ENCODE measurements at regions not wholly inside any gene's neighbourhood (a gene's known extent, or its start where the extent isn't known, plus 50 kb on each side); places are given as distances from the start of the nearest gene placed in this dataset.

DNA sequence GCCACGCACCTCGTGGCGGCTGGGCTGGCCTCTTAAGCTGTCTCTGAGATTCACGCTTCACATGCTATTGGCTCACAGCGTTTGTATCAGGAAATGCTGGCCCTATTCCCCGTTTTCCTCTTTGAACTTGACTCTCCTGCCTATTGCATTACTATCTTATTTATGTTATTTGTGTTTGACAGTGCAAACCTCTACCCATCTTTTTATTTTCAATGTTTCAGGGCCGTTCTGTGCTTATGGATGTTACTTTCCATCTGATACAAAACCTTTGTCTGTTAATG lies 149.9 kb upstream of the TWIST2 start:
- no peak for ATAC-seq
- TF ChIP-seq ZFP3 (CRISPR knock-in tag; IDR thresholded peaks at IDR 0.05) (no peak), ZFP30 (CRISPR knock-in tag; IDR thresholded peaks at IDR 0.05) (no peak), ZNF565 (CRISPR knock-in tag; conservative IDR thresholded peaks at IDR 0.05; ENCODE audit: low read depth) (no peak), ZNF8 (CRISPR knock-in tag; IDR thresholded peaks at IDR 0.05) (no peak)
- TF ChIP-seq, protein P1, sequence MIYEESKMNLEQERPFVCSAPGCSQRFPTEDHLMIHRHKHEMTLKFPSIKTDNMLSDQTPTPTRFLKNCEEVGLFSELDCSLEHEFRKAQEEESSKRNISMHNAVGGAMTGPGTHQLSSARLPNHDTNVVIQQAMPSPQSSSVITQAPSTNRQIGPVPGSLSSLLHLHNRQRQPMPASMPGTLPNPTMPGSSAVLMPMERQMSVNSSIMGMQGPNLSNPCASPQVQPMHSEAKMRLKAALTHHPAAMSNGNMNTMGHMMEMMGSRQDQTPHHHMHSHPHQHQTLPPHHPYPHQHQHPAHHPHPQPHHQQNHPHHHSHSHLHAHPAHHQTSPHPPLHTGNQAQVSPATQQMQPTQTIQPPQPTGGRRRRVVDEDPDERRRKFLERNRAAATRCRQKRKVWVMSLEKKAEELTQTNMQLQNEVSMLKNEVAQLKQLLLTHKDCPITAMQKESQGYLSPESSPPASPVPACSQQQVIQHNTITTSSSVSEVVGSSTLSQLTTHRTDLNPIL (CRISPR knock-in tag; IDR thresholded peaks at IDR 0.05; ENCODE audit: low read depth), result no peak
- TF ChIP-seq, protein P2, sequence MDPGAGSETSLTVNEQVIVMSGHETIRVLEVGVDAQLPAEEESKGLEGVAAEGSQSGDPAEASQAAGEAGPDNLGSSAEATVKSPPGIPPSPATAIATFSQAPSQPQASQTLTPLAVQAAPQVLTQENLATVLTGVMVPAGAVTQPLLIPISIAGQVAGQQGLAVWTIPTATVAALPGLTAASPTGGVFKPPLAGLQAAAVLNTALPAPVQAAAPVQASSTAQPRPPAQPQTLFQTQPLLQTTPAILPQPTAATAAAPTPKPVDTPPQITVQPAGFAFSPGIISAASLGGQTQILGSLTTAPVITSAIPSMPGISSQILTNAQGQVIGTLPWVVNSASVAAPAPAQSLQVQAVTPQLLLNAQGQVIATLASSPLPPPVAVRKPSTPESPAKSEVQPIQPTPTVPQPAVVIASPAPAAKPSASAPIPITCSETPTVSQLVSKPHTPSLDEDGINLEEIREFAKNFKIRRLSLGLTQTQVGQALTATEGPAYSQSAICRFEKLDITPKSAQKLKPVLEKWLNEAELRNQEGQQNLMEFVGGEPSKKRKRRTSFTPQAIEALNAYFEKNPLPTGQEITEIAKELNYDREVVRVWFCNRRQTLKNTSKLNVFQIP (CRISPR knock-in tag; IDR thresholded peaks at IDR 0.05; ENCODE audit: borderline replicate concordance, low read depth), result no peak
- TF ChIP-seq, protein P3, sequence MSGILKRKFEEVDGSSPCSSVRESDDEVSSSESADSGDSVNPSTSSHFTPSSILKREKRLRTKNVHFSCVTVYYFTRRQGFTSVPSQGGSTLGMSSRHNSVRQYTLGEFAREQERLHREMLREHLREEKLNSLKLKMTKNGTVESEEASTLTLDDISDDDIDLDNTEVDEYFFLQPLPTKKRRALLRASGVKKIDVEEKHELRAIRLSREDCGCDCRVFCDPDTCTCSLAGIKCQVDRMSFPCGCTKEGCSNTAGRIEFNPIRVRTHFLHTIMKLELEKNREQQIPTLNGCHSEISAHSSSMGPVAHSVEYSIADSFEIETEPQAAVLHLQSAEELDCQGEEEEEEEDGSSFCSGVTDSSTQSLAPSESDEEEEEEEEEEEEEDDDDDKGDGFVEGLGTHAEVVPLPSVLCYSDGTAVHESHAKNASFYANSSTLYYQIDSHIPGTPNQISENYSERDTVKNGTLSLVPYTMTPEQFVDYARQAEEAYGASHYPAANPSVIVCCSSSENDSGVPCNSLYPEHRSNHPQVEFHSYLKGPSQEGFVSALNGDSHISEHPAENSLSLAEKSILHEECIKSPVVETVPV (CRISPR knock-in tag; IDR thresholded peaks at IDR 0.05), result no peak
- TF ChIP-seq, protein P4, sequence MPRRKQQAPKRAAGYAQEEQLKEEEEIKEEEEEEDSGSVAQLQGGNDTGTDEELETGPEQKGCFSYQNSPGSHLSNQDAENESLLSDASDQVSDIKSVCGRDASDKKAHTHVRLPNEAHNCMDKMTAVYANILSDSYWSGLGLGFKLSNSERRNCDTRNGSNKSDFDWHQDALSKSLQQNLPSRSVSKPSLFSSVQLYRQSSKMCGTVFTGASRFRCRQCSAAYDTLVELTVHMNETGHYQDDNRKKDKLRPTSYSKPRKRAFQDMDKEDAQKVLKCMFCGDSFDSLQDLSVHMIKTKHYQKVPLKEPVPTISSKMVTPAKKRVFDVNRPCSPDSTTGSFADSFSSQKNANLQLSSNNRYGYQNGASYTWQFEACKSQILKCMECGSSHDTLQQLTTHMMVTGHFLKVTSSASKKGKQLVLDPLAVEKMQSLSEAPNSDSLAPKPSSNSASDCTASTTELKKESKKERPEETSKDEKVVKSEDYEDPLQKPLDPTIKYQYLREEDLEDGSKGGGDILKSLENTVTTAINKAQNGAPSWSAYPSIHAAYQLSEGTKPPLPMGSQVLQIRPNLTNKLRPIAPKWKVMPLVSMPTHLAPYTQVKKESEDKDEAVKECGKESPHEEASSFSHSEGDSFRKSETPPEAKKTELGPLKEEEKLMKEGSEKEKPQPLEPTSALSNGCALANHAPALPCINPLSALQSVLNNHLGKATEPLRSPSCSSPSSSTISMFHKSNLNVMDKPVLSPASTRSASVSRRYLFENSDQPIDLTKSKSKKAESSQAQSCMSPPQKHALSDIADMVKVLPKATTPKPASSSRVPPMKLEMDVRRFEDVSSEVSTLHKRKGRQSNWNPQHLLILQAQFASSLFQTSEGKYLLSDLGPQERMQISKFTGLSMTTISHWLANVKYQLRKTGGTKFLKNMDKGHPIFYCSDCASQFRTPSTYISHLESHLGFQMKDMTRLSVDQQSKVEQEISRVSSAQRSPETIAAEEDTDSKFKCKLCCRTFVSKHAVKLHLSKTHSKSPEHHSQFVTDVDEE (CRISPR knock-in tag; IDR thresholded peaks at IDR 0.05), result no peak
- TF ChIP-seq, protein P5, sequence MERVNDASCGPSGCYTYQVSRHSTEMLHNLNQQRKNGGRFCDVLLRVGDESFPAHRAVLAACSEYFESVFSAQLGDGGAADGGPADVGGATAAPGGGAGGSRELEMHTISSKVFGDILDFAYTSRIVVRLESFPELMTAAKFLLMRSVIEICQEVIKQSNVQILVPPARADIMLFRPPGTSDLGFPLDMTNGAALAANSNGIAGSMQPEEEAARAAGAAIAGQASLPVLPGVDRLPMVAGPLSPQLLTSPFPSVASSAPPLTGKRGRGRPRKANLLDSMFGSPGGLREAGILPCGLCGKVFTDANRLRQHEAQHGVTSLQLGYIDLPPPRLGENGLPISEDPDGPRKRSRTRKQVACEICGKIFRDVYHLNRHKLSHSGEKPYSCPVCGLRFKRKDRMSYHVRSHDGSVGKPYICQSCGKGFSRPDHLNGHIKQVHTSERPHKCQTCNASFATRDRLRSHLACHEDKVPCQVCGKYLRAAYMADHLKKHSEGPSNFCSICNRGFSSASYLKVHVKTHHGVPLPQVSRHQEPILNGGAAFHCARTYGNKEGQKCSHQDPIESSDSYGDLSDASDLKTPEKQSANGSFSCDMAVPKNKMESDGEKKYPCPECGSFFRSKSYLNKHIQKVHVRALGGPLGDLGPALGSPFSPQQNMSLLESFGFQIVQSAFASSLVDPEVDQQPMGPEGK (CRISPR knock-in tag; IDR thresholded peaks at IDR 0.05; ENCODE audit: borderline replicate concordance), result no peak

DNA sequence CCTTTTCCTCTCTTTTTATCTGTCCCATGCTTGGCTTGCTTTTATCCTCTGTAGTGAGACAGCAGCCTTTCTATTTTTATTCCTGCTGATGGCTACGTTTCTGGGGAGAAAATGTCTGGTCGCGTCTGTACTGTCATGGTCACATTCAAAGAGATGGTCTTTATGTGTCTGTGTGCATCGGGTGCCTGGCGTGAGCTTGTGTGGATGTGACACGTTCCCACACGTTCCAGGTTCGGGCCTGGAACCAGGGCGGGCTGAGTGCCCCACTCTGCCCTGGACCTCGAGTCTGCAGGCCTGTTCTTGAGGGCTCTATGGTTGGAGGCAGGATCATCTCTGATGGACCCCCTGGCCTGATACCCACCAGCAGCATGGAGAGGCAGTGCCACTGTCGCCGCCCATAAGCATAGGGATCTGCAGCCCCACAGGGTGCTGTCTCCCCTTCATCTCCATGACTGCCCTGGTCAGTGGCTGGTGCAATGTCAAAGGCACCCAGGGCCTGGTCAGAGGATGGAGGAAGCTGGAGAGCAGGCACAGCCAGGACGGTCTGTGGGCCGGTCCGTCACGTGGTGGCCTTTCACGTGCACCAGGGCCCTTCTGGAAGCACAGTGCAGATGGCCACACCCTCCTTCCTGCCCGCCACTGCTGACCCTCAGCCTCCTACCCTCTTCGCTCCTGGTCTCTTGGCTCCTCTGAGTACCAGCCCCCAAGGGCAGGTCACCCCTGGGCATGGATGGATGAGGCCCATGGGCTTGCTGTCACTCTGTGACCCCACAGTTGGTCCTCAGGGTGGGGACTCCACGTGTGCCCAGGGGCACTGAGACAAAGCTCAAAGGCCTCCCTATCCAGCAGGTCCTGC lies 149.2 kb upstream of the TWIST2 start:
- ATAC-seq, result no peak
- TF ChIP-seq, protein P4 (CRISPR knock-in tag; IDR thresholded peaks at IDR 0.05), result no peak
- TF ChIP-seq ZNF8 (CRISPR knock-in tag; IDR thresholded peaks at IDR 0.05) (no peak), GLIS3 (CRISPR knock-in tag; IDR thresholded peaks at IDR 0.05) (no peak), SNAI2 (CRISPR knock-in tag; IDR thresholded peaks at IDR 0.05) (no peak), BACH2 (CRISPR knock-in tag; IDR thresholded peaks at IDR 0.05; ENCODE audit: borderline replicate concordance) (no peak), ZFP30 (CRISPR knock-in tag; IDR thresholded peaks at IDR 0.05) (no peak), ESRRG (CRISPR knock-in tag; IDR thresholded peaks at IDR 0.05) (no peak), ISL1 (CRISPR knock-in tag; IDR thresholded peaks at IDR 0.05) (no peak), RARB (CRISPR knock-in tag; IDR thresholded peaks at IDR 0.05) (no peak), ARNTL (CRISPR knock-in tag; IDR thresholded peaks at IDR 0.05; ENCODE audit: borderline replicate concordance, low read depth) (no peak), TCF4 (CRISPR knock-in tag; IDR thresholded peaks at IDR 0.05; ENCODE audit: borderline replicate concordance) (no peak), PPARA (CRISPR knock-in tag; IDR thresholded peaks at IDR 0.05; ENCODE audit: borderline replicate concordance) (no peak), ZFP3 (CRISPR knock-in tag; IDR thresholded peaks at IDR 0.05) (no peak), TOX (CRISPR knock-in tag; IDR thresholded peaks at IDR 0.05; ENCODE audit: borderline replicate concordance) (no peak)
- TF ChIP-seq, protein P5 (CRISPR knock-in tag; IDR thresholded peaks at IDR 0.05; ENCODE audit: borderline replicate concordance), result no peak
- TF ChIP-seq, protein P1 (CRISPR knock-in tag; IDR thresholded peaks at IDR 0.05; ENCODE audit: low read depth), result no peak
- TF ChIP-seq, protein P3 (CRISPR knock-in tag; IDR thresholded peaks at IDR 0.05), result no peak
